ENCODE measurements at regions not wholly inside any gene's neighbourhood (a gene's known extent, or its start where the extent isn't known, plus 50 kb on each side); places are given as distances from the start of the nearest gene placed in this dataset.

DNA sequence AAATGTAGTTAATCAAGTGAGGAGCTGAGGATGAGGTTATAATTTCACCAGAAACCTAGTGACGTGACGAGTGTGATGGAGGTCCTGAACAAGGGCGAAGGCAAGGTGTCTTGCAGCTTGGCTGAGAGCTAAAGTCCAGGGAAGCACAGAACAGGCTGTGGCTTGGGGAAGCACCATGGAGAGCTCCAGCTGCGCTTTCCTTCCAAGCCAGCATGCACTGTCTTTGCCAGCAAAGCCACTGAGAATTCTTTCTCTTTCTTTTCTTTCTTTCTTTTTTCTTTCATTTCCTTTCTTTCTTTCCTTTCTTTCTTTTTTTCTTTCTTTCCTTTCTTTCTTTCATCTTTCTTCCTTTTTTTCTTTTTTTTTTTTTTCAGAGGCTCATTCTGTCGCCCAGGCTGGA is 239.3 kb downstream of the FBXO15 start:
- TF ChIP-seq, protein P1, sequence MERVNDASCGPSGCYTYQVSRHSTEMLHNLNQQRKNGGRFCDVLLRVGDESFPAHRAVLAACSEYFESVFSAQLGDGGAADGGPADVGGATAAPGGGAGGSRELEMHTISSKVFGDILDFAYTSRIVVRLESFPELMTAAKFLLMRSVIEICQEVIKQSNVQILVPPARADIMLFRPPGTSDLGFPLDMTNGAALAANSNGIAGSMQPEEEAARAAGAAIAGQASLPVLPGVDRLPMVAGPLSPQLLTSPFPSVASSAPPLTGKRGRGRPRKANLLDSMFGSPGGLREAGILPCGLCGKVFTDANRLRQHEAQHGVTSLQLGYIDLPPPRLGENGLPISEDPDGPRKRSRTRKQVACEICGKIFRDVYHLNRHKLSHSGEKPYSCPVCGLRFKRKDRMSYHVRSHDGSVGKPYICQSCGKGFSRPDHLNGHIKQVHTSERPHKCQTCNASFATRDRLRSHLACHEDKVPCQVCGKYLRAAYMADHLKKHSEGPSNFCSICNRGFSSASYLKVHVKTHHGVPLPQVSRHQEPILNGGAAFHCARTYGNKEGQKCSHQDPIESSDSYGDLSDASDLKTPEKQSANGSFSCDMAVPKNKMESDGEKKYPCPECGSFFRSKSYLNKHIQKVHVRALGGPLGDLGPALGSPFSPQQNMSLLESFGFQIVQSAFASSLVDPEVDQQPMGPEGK (CRISPR knock-in tag; IDR thresholded peaks at IDR 0.05; ENCODE audit: borderline replicate concordance) = no peak
- TF ChIP-seq SNAI2 (CRISPR knock-in tag; IDR thresholded peaks at IDR 0.05) (no peak), PPARA (CRISPR knock-in tag; IDR thresholded peaks at IDR 0.05; ENCODE audit: borderline replicate concordance) (no peak), RARB (CRISPR knock-in tag; IDR thresholded peaks at IDR 0.05) (no peak), BACH2 (CRISPR knock-in tag; IDR thresholded peaks at IDR 0.05; ENCODE audit: borderline replicate concordance) (no peak), ZNF70 (CRISPR knock-in tag; IDR thresholded peaks at IDR 0.05) (no peak), TOX (CRISPR knock-in tag; IDR thresholded peaks at IDR 0.05; ENCODE audit: borderline replicate concordance) (no peak), ZFP30 (CRISPR knock-in tag; IDR thresholded peaks at IDR 0.05) (no peak), ARNTL (CRISPR knock-in tag; IDR thresholded peaks at IDR 0.05; ENCODE audit: borderline replicate concordance, low read depth) (no peak), ZNF565 (CRISPR knock-in tag; conservative IDR thresholded peaks at IDR 0.05; ENCODE audit: low read depth) (no peak), OSR1 (CRISPR knock-in tag; IDR thresholded peaks at IDR 0.05) (no peak), CSDC2 (CRISPR knock-in tag; IDR thresholded peaks at IDR 0.05) (no peak), ZC3H10 (CRISPR knock-in tag; IDR thresholded peaks at IDR 0.05) (no peak), ESRRG (CRISPR knock-in tag; IDR thresholded peaks at IDR 0.05) (no peak), ZNF8 (CRISPR knock-in tag; IDR thresholded peaks at IDR 0.05) (no peak)
- TF ChIP-seq, protein P2, sequence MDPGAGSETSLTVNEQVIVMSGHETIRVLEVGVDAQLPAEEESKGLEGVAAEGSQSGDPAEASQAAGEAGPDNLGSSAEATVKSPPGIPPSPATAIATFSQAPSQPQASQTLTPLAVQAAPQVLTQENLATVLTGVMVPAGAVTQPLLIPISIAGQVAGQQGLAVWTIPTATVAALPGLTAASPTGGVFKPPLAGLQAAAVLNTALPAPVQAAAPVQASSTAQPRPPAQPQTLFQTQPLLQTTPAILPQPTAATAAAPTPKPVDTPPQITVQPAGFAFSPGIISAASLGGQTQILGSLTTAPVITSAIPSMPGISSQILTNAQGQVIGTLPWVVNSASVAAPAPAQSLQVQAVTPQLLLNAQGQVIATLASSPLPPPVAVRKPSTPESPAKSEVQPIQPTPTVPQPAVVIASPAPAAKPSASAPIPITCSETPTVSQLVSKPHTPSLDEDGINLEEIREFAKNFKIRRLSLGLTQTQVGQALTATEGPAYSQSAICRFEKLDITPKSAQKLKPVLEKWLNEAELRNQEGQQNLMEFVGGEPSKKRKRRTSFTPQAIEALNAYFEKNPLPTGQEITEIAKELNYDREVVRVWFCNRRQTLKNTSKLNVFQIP (CRISPR knock-in tag; IDR thresholded peaks at IDR 0.05; ENCODE audit: borderline replicate concordance, low read depth) = no peak
- TF ChIP-seq, protein P3, sequence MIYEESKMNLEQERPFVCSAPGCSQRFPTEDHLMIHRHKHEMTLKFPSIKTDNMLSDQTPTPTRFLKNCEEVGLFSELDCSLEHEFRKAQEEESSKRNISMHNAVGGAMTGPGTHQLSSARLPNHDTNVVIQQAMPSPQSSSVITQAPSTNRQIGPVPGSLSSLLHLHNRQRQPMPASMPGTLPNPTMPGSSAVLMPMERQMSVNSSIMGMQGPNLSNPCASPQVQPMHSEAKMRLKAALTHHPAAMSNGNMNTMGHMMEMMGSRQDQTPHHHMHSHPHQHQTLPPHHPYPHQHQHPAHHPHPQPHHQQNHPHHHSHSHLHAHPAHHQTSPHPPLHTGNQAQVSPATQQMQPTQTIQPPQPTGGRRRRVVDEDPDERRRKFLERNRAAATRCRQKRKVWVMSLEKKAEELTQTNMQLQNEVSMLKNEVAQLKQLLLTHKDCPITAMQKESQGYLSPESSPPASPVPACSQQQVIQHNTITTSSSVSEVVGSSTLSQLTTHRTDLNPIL (CRISPR knock-in tag; IDR thresholded peaks at IDR 0.05; ENCODE audit: low read depth) = no peak
- peak; percentile 91 for ATAC-seq

DNA sequence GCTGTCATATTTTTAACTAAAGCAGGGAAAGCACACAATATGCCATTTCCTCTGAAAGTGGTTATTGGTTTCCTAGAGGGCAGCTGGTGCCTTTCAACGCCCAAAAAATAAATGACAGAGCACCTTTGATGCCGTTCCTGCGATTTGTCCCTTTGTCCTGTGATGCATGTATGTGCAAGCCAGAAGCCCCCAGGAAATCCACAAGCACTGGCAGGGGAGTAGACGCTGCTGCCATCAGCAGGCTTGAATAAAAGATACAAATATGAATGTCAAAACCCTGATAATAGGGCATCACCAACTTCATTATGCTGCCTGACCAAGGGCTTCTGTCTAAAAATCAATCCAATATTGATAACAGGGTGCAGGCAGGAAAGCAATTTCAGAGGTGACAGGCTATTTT is 246.1 kb downstream of the FBXO15 start:
- ATAC-seq = no peak

More for the DNA sequence above, 246.1 kb downstream of the FBXO15 start:
- TF ChIP-seq, protein P2 (CRISPR knock-in tag; IDR thresholded peaks at IDR 0.05; ENCODE audit: borderline replicate concordance, low read depth) = no peak
- TF ChIP-seq, protein P4, sequence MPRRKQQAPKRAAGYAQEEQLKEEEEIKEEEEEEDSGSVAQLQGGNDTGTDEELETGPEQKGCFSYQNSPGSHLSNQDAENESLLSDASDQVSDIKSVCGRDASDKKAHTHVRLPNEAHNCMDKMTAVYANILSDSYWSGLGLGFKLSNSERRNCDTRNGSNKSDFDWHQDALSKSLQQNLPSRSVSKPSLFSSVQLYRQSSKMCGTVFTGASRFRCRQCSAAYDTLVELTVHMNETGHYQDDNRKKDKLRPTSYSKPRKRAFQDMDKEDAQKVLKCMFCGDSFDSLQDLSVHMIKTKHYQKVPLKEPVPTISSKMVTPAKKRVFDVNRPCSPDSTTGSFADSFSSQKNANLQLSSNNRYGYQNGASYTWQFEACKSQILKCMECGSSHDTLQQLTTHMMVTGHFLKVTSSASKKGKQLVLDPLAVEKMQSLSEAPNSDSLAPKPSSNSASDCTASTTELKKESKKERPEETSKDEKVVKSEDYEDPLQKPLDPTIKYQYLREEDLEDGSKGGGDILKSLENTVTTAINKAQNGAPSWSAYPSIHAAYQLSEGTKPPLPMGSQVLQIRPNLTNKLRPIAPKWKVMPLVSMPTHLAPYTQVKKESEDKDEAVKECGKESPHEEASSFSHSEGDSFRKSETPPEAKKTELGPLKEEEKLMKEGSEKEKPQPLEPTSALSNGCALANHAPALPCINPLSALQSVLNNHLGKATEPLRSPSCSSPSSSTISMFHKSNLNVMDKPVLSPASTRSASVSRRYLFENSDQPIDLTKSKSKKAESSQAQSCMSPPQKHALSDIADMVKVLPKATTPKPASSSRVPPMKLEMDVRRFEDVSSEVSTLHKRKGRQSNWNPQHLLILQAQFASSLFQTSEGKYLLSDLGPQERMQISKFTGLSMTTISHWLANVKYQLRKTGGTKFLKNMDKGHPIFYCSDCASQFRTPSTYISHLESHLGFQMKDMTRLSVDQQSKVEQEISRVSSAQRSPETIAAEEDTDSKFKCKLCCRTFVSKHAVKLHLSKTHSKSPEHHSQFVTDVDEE (CRISPR knock-in tag; IDR thresholded peaks at IDR 0.05) = no peak
- no peak for TF ChIP-seq ZNF565 (CRISPR knock-in tag; conservative IDR thresholded peaks at IDR 0.05; ENCODE audit: low read depth)
- TF ChIP-seq, protein P5, sequence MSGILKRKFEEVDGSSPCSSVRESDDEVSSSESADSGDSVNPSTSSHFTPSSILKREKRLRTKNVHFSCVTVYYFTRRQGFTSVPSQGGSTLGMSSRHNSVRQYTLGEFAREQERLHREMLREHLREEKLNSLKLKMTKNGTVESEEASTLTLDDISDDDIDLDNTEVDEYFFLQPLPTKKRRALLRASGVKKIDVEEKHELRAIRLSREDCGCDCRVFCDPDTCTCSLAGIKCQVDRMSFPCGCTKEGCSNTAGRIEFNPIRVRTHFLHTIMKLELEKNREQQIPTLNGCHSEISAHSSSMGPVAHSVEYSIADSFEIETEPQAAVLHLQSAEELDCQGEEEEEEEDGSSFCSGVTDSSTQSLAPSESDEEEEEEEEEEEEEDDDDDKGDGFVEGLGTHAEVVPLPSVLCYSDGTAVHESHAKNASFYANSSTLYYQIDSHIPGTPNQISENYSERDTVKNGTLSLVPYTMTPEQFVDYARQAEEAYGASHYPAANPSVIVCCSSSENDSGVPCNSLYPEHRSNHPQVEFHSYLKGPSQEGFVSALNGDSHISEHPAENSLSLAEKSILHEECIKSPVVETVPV (CRISPR knock-in tag; IDR thresholded peaks at IDR 0.05) = no peak
- TF ChIP-seq, protein P1 (CRISPR knock-in tag; IDR thresholded peaks at IDR 0.05; ENCODE audit: borderline replicate concordance) = no peak
- TF ChIP-seq ZNF70 (CRISPR knock-in tag; IDR thresholded peaks at IDR 0.05) = no peak
- TF ChIP-seq ZC3H10 (CRISPR knock-in tag; IDR thresholded peaks at IDR 0.05) = no peak
- TF ChIP-seq TOX (CRISPR knock-in tag; IDR thresholded peaks at IDR 0.05; ENCODE audit: borderline replicate concordance) = no peak
- TF ChIP-seq BACH2 (CRISPR knock-in tag; IDR thresholded peaks at IDR 0.05; ENCODE audit: borderline replicate concordance) = no peak
- no peak for TF ChIP-seq PPARA (CRISPR knock-in tag; IDR thresholded peaks at IDR 0.05; ENCODE audit: borderline replicate concordance)
